ENCODE measurements at regions not wholly inside any gene's neighbourhood (a gene's known extent, or its start where the extent isn't known, plus 50 kb on each side); places are given as distances from the start of the nearest gene placed in this dataset.

DNA sequence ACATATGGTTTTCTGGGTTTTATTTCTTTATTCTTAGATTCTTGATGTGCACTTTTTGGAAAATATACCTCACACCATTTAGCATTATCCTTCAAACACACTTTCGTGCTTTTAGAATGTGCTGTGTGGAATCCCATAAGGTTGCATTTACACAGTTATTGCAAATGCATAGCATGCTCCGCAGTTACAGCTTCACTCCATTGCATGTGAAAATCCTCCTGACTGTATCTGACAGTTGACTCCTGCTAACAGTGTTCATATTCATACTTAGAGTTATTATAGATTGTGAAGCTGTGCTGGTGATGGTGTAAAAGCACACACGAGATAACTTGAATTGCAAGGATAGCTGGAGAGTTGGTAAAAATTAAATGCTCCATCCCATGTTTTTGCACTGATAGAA is 811.5 kb upstream of the TENM3 start:
- H3K79me2 ChIP-seq (ENCODE audit: insufficient read depth, low read length) = no peaks in the 10 kb centered on the region
- ATAC-seq = no peak
- H3K27ac ChIP-seq (ENCODE audit: low read depth, low read length) = no peak overlapping the region
- H2AFZ ChIP-seq (ENCODE audit: low read depth, low read length, poor library complexity, severe bottlenecking) = no peak overlapping the region
- no peaks in the 10 kb centered on the region for H3K36me3 ChIP-seq (ENCODE audit: control insufficient read depth in 1 of 2, insufficient read depth in 2 of 2, low read length in 2 of 2)
- intact Hi-C loops (cut with micrococcal nuclease) = no loop called here
- no peak overlapping the region for H3K4me2 ChIP-seq (ENCODE audit: low read length)
- H3K4me1 ChIP-seq (ENCODE audit: control insufficient read depth in 1 of 2, insufficient read depth in 2 of 2, low read length in 2 of 2) = no peaks in the 10 kb centered on the region
- no peaks in the 10 kb centered on the region for H4K20me1 ChIP-seq (ENCODE audit: insufficient read depth)
- 0 out of 2 replicates have a peak, but pooled peaks cover 7% of the 10 kb centered on the region for H3K27me3 ChIP-seq (ENCODE audit: insufficient read depth, low read length)
- ChIA-PET RAD21 (ENCODE audit: low non-redundant PET in 1 of 2, low total read pairs in 2 of 2, uncharacterized antibody in 2 of 2, unreplicated experiment in 2 of 2) (no interaction called here), POLR2A (no interaction called here), CTCF (no interaction called here)
- BruUV-seq (replicated peaks) = no TSS peak
- TF ChIP-seq YY1 (IDR thresholded peaks at IDR 0.05; ENCODE audit: extremely low read depth, insufficient replicate concordance, low read depth, low read length) (no peak), CBX3 (IDR thresholded peaks at IDR 0.05; ENCODE audit: low read depth) (no peak), SP1 (IDR thresholded peaks at IDR 0.05; ENCODE audit: low read depth) (no peak), POLR2A (IDR thresholded peaks at IDR 0.05; ENCODE audit: borderline replicate concordance, extremely low read depth, insufficient read depth, insufficient read length) (no peak), ZNF274 (IDR thresholded peaks at IDR 0.05; ENCODE audit: low read depth, low read length) (no peak), POLR2AphosphoS5 (IDR thresholded peaks at IDR 0.05; ENCODE audit: low read depth, low read length) (no peak), ELF1 (IDR thresholded peaks at IDR 0.05; ENCODE audit: borderline replicate concordance, low read depth) (no peak), SRF (IDR thresholded peaks at IDR 0.05; ENCODE audit: low read depth) (no peak), TCF7L2 (IDR thresholded peaks at IDR 0.05; ENCODE audit: borderline replicate concordance, extremely low read depth, insufficient read depth, insufficient read length) (no peak), EZH2 (IDR thresholded peaks at IDR 0.05) (no peak), ZBTB33 (IDR thresholded peaks at IDR 0.05; ENCODE audit: extremely low read depth, insufficient replicate concordance, low read length) (no peak), ZFX (IDR thresholded peaks at IDR 0.05) (no peak)
- TF ChIP-seq, protein P1, sequence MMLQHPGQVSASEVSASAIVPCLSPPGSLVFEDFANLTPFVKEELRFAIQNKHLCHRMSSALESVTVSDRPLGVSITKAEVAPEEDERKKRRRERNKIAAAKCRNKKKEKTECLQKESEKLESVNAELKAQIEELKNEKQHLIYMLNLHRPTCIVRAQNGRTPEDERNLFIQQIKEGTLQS (IDR thresholded peaks at IDR 0.05) = no peak
- TF ChIP-seq, protein P2, sequence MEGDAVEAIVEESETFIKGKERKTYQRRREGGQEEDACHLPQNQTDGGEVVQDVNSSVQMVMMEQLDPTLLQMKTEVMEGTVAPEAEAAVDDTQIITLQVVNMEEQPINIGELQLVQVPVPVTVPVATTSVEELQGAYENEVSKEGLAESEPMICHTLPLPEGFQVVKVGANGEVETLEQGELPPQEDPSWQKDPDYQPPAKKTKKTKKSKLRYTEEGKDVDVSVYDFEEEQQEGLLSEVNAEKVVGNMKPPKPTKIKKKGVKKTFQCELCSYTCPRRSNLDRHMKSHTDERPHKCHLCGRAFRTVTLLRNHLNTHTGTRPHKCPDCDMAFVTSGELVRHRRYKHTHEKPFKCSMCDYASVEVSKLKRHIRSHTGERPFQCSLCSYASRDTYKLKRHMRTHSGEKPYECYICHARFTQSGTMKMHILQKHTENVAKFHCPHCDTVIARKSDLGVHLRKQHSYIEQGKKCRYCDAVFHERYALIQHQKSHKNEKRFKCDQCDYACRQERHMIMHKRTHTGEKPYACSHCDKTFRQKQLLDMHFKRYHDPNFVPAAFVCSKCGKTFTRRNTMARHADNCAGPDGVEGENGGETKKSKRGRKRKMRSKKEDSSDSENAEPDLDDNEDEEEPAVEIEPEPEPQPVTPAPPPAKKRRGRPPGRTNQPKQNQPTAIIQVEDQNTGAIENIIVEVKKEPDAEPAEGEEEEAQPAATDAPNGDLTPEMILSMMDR (IDR thresholded peaks at IDR 0.05 in 2 of 3, conservative IDR thresholded peaks at IDR 0.05 in 1 of 3; ENCODE audit: borderline replicate concordance in 1 of 3, insufficient read depth in 1 of 3, low read depth in 2 of 3, low read length in 2 of 3) = no peak
- no peak overlapping the region for H3K4me3 ChIP-seq (replicated peaks in 1 of 2; ENCODE audit: low read depth in 1 of 2, low read length in 2 of 2)
- no peaks in the 10 kb centered on the region for H3K9me3 ChIP-seq (ENCODE audit: control insufficient read depth in 1 of 2, insufficient read depth in 1 of 2, low read depth in 1 of 2, low read length in 2 of 2)
- H3K9me2 ChIP-seq (ENCODE audit: insufficient read depth) = no peaks in the 10 kb centered on the region
- no peak overlapping the region for H3K9ac ChIP-seq (ENCODE audit: low read length)
- DNase-seq (ENCODE audit: low read depth, low spot score) = no peak

Measured in HCT116 (cell line).